ENCODE measurements at regions not wholly inside any gene's neighbourhood (a gene's known extent, or its start where the extent isn't known, plus 50 kb on each side); places are given as distances from the start of the nearest gene placed in this dataset.

DNA sequence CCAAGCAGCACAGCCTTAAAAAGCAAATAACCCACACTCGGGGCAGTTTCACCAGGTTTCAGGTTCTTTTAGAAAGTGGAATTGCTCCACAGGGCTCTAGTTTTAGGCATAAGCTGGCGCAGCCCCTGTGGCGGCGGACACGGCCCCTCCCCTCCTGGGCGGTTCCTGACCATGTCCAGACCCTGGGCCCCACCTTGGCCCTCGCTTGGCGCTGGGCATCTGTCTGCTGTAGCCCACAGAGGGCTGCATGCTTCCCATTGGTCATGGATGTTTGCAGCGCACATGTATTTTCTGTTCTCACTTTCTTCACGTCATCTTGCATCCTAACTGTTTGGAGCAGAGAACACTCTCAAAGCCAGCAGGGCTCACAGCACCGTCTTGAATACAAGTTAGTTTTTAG lies 244.3 kb downstream of the BRD1 start:
- H3K9me3 ChIP-seq (ENCODE audit: control insufficient read depth in 2 of 2, low read length in 2 of 2) = peaks cover 0 to 5% of the 10 kb centered on the region in 2 donors
- no peaks in the 10 kb centered on the region for H3K27me3 ChIP-seq (ENCODE audit: control insufficient read depth in 2 of 2, insufficient read depth in 2 of 2, low read length in 2 of 2)

GRCh38 chr22:49582678-49583077 lies 245.0 kb downstream of the BRD1 start:
- no peak overlapping the region for H3K4me3 ChIP-seq (ENCODE audit: low read length in 2 of 2)
- no peaks in the 10 kb centered on the region for H3K4me1 ChIP-seq (ENCODE audit: control insufficient read depth in 2 of 2, insufficient read depth in 2 of 2, low read length in 2 of 2)

More for the DNA sequence above, 244.3 kb downstream of the BRD1 start:
- H3K9ac ChIP-seq (ENCODE audit: low read depth in 1 of 2, low read length in 2 of 2) = no peak overlapping the region
- no peaks in the 10 kb centered on the region for H3K36me3 ChIP-seq (ENCODE audit: control insufficient read depth in 2 of 2, insufficient read depth in 2 of 2, low read length in 2 of 2)
- no peaks in the 10 kb centered on the region for H3K4me1 ChIP-seq (ENCODE audit: control insufficient read depth in 2 of 2, insufficient read depth in 2 of 2, low read length in 2 of 2)
- H3K4me3 ChIP-seq (ENCODE audit: low read length in 2 of 2) = no peak overlapping the region
- H3K27ac ChIP-seq (ENCODE audit: low read depth in 2 of 2, low read length in 2 of 2) = no peak overlapping the region

GRCh38 chr22:49582181-49582580 lies 245.5 kb downstream of the BRD1 start:
- Histone ChIP-seq H3K4me1 (ENCODE audit: control insufficient read depth in 2 of 2, insufficient read depth in 2 of 2, low read length in 2 of 2) (no peaks in the 10 kb centered on the region), H3K4me3 (ENCODE audit: low read length in 2 of 2) (no peak overlapping the region), H3K27ac (ENCODE audit: low read depth in 2 of 2, low read length in 2 of 2) (no peak overlapping the region), H3K27me3 (ENCODE audit: control insufficient read depth in 2 of 2, insufficient read depth in 2 of 2, low read length in 2 of 2) (no peaks in the 10 kb centered on the region), H3K9me3 (ENCODE audit: control insufficient read depth in 2 of 2, low read length in 2 of 2) (peaks cover 0 to 5% of the 10 kb centered on the region in 2 donors), H3K9ac (ENCODE audit: low read depth in 1 of 2, low read length in 2 of 2) (no peak overlapping the region), H3K36me3 (ENCODE audit: control insufficient read depth in 2 of 2, insufficient read depth in 2 of 2, low read length in 2 of 2) (no peaks in the 10 kb centered on the region)

More at GRCh38 chr22:49582678-49583077, 245.0 kb downstream of the BRD1 start:
- Histone ChIP-seq H3K27me3 (ENCODE audit: control insufficient read depth in 2 of 2, insufficient read depth in 2 of 2, low read length in 2 of 2) (no peaks in the 10 kb centered on the region), H3K9ac (ENCODE audit: low read depth in 1 of 2, low read length in 2 of 2) (no peak overlapping the region), H3K36me3 (ENCODE audit: control insufficient read depth in 2 of 2, insufficient read depth in 2 of 2, low read length in 2 of 2) (no peaks in the 10 kb centered on the region), H3K9me3 (ENCODE audit: control insufficient read depth in 2 of 2, low read length in 2 of 2) (peaks cover 0 to 5% of the 10 kb centered on the region in 2 donors), H3K27ac (ENCODE audit: low read depth in 2 of 2, low read length in 2 of 2) (no peak overlapping the region)

DNA sequence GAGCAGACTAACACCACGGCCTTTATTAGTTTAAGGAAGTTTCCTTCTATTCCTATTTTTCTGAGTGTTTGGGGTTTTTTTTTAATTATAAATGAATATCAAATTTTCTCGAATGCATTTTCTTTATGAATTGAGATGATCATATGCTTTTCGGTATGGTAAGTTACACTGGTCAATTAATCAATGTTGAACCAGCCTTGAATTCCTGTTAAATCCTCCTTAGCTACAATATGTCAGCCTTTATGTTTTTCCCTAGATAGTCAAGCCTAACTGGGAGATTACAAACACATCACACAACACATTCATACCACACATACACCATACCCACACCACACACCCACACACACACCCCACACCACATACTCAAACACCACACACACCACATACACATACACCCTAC lies 247.6 kb downstream of the BRD1 start:
- Histone ChIP-seq H3K27me3 (ENCODE audit: control insufficient read depth in 2 of 2, insufficient read depth in 2 of 2, low read length in 2 of 2) (no peaks in the 10 kb centered on the region), H3K27ac (ENCODE audit: low read depth in 2 of 2, low read length in 2 of 2) (no peak overlapping the region), H3K4me3 (ENCODE audit: low read length in 2 of 2) (no peak overlapping the region), H3K9ac (ENCODE audit: low read depth in 1 of 2, low read length in 2 of 2) (no peak overlapping the region), H3K9me3 (ENCODE audit: control insufficient read depth in 2 of 2, low read length in 2 of 2) (peaks cover 0 to 5% of the 10 kb centered on the region in 2 donors), H3K4me1 (ENCODE audit: control insufficient read depth in 2 of 2, insufficient read depth in 2 of 2, low read length in 2 of 2) (no peaks in the 10 kb centered on the region), H3K36me3 (ENCODE audit: control insufficient read depth in 2 of 2, insufficient read depth in 2 of 2, low read length in 2 of 2) (no peaks in the 10 kb centered on the region)

DNA sequence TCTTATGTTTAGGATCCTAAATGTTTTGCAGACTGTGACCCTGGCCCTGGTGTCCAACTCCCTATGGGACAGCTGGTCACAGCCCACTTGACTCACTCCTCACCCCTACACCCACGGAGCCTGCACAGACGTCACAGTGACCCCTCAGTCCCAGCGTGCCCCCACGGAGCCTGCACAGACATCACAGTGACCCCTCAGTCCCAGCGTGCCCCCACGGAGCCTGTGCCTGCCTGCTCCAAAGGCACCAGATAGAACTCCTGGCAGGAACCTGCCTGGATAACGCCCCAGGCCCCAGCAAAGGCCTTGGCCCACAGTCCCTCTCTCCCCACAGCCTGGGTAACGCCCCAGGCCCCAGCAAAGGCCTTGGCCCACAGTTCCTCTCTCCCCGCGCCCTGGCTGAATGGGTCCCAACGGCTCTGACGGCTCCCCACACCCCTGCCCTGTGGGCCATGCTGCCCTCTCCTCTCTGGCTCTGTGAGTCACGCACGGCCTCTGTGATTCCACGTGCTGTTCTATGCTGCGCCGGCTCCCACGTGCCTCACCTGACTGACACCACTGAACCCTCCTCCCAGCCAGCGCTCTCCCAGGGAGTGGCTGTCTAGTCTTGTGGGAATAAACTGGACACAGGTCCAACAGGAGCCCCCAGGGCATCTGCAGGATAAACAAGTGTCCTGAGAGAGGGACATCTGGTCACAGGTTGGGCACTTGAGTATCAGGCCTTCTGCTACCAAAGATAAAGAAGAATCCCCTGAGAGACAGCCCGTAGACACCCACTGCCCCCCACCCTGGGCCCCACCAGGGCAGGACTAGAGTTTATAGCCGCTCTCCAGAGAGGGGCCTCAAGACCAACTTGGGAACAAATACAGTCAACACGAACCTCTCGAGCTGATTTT lies 250.3 kb downstream of the BRD1 start:
- Histone ChIP-seq H3K4me3 (ENCODE audit: low read length in 2 of 2) (no peak overlapping the region), H3K27me3 (ENCODE audit: control insufficient read depth in 2 of 2, insufficient read depth in 2 of 2, low read length in 2 of 2) (no peaks in the 10 kb centered on the region), H3K27ac (ENCODE audit: low read depth in 2 of 2, low read length in 2 of 2) (no peak overlapping the region)

GRCh38 chr22:49576241-49577141 lies 251.2 kb downstream of the BRD1 start:
- Histone ChIP-seq H3K9ac (ENCODE audit: low read depth in 1 of 2, low read length in 2 of 2) (no peak overlapping the region), H3K4me3 (ENCODE audit: low read length in 2 of 2) (no peak overlapping the region), H3K4me1 (ENCODE audit: control insufficient read depth in 2 of 2, insufficient read depth in 2 of 2, low read length in 2 of 2) (no peaks in the 10 kb centered on the region), H3K27ac (ENCODE audit: low read depth in 2 of 2, low read length in 2 of 2) (no peak overlapping the region), H3K36me3 (ENCODE audit: control insufficient read depth in 2 of 2, insufficient read depth in 2 of 2, low read length in 2 of 2) (no peaks in the 10 kb centered on the region), H3K27me3 (ENCODE audit: control insufficient read depth in 2 of 2, insufficient read depth in 2 of 2, low read length in 2 of 2) (no peaks in the 10 kb centered on the region), H3K9me3 (ENCODE audit: control insufficient read depth in 2 of 2, low read length in 2 of 2) (peaks cover 0 to 5% of the 10 kb centered on the region in 2 donors)

More for the DNA sequence above, 250.3 kb downstream of the BRD1 start:
- H3K9ac ChIP-seq (ENCODE audit: low read depth in 1 of 2, low read length in 2 of 2) = no peak overlapping the region
- no peaks in the 10 kb centered on the region for H3K36me3 ChIP-seq (ENCODE audit: control insufficient read depth in 2 of 2, insufficient read depth in 2 of 2, low read length in 2 of 2)
- H3K4me1 ChIP-seq (ENCODE audit: control insufficient read depth in 2 of 2, insufficient read depth in 2 of 2, low read length in 2 of 2) = no peaks in the 10 kb centered on the region
- peaks cover 0 to 5% of the 10 kb centered on the region in 2 donors for H3K9me3 ChIP-seq (ENCODE audit: control insufficient read depth in 2 of 2, low read length in 2 of 2)

- Histone ChIP-seq H3K9me3 (ENCODE audit: control insufficient read depth in 2 of 2, low read length in 2 of 2) (peaks cover 0 to 2% of the 10 kb centered on the region in 2 donors), H3K27ac (ENCODE audit: low read depth in 2 of 2, low read length in 2 of 2) (no peak overlapping the region), H3K27me3 (ENCODE audit: control insufficient read depth in 2 of 2, insufficient read depth in 2 of 2, low read length in 2 of 2) (no peaks in the 10 kb centered on the region), H3K4me3 (ENCODE audit: low read length in 2 of 2) (no peak overlapping the region), H3K36me3 (ENCODE audit: control insufficient read depth in 2 of 2, insufficient read depth in 2 of 2, low read length in 2 of 2) (no peaks in the 10 kb centered on the region), H3K4me1 (ENCODE audit: control insufficient read depth in 2 of 2, insufficient read depth in 2 of 2, low read length in 2 of 2) (no peaks in the 10 kb centered on the region), H3K9ac (ENCODE audit: low read depth in 1 of 2, low read length in 2 of 2) (no peak overlapping the region)
These were observed 252.0 kb downstream of the BRD1 start for GRCh38 chr22:49575703-49576081.

- no peak overlapping the region for H3K4me3 ChIP-seq (ENCODE audit: low read length in 2 of 2)
- H3K9ac ChIP-seq (ENCODE audit: low read depth in 1 of 2, low read length in 2 of 2) = no peak overlapping the region
- no peak overlapping the region for H3K27ac ChIP-seq (ENCODE audit: low read depth in 2 of 2, low read length in 2 of 2)
- H3K4me1 ChIP-seq (ENCODE audit: control insufficient read depth in 2 of 2, insufficient read depth in 2 of 2, low read length in 2 of 2) = no peaks in the 10 kb centered on the region
- H3K9me3 ChIP-seq (ENCODE audit: control insufficient read depth in 2 of 2, low read length in 2 of 2) = no peaks in the 10 kb centered on the region
- no peaks in the 10 kb centered on the region for H3K36me3 ChIP-seq (ENCODE audit: control insufficient read depth in 2 of 2, insufficient read depth in 2 of 2, low read length in 2 of 2)
- H3K27me3 ChIP-seq (ENCODE audit: control insufficient read depth in 2 of 2, insufficient read depth in 2 of 2, low read length in 2 of 2) = no peaks in the 10 kb centered on the region
These were observed 252.6 kb downstream of the BRD1 start for GRCh38 chr22:49574881-49575702.

- Histone ChIP-seq H3K4me3 (ENCODE audit: low read length in 2 of 2) (no peak overlapping the region), H3K36me3 (ENCODE audit: control insufficient read depth in 2 of 2, insufficient read depth in 2 of 2, low read length in 2 of 2) (no peaks in the 10 kb centered on the region), H3K4me1 (ENCODE audit: control insufficient read depth in 2 of 2, insufficient read depth in 2 of 2, low read length in 2 of 2) (no peaks in the 10 kb centered on the region), H3K9ac (ENCODE audit: low read depth in 1 of 2, low read length in 2 of 2) (no peak overlapping the region), H3K27ac (ENCODE audit: low read depth in 2 of 2, low read length in 2 of 2) (no peak overlapping the region), H3K27me3 (ENCODE audit: control insufficient read depth in 2 of 2, insufficient read depth in 2 of 2, low read length in 2 of 2) (no peaks in the 10 kb centered on the region), H3K9me3 (ENCODE audit: control insufficient read depth in 2 of 2, low read length in 2 of 2) (no peaks in the 10 kb centered on the region)
These were observed 253.3 kb downstream of the BRD1 start for GRCh38 chr22:49574205-49574880.
